GM12865 (cell line): ENCODE measurements at regions not wholly inside any gene's neighbourhood (a gene's known extent, or its start where the extent isn't known, plus 50 kb on each side); places are given as distances from the start of the nearest gene placed in this dataset.
"Not testable (repeated sequence)": the region's sequence is repeated elsewhere in the genome, so short reads cannot be mapped to it uniquely, and the experiment has no call there.

ENCODE experiments used
- DNase-seq: peaks from one replicate; pipeline ENCODE4 v3.0.0; 2010; ENCODE audit warnings: low read depth
- H3K4me3 ChIP-seq: 2 replicates; pipeline ENCODE4 v1.5.1; 2011; ENCODE audit warnings: mild to moderate bottlenecking, low read depth, low read length, control low read depth
- CTCF ChIP-seq: IDR thresholded peaks from 2 replicates; pipeline ENCODE4 v1.5.1; 2011; ENCODE audit warnings: low read length, control low read depth, low read depth, inconsistent platforms; ENCODE audit not compliant: insufficient read depth; ENCODE audit errors: missing control alignments

- no peak overlapping the region for H3K4me3 ChIP-seq
- DNase-seq, result no peak
- TF ChIP-seq CTCF, result no peak
Observed at GRCh38 chr2:21194147-21194546, 70.4 kb downstream of the TDRD15 start.

GRCh38 chr2:21194858-21195271 is 71.1 kb downstream of the TDRD15 start:
- TF ChIP-seq CTCF, result no peak
- no peak overlapping the region for H3K4me3 ChIP-seq
- no peak for DNase-seq

- DNase-seq, result no peak
- H3K4me3 ChIP-seq, result no peak overlapping the region
- TF ChIP-seq CTCF, result no peak
Observed at GRCh38 chr2:21195326-21195725, 71.6 kb downstream of the TDRD15 start.

- TF ChIP-seq CTCF, result no peak
- H3K4me3 ChIP-seq, result no peak overlapping the region
- DNase-seq, result no peak
Observed at GRCh38 chr2:21198637-21199036, 74.9 kb downstream of the TDRD15 start.

- no peak for DNase-seq
- no peak for TF ChIP-seq CTCF
- H3K4me3 ChIP-seq, result no peak overlapping the region
Observed at GRCh38 chr2:21203976-21204375, 80.2 kb downstream of the TDRD15 start.

- not testable (repeated sequence) for H3K4me3 ChIP-seq, DNase-seq
Observed at GRCh38 chr2:21214085-21214484, 90.3 kb downstream of the TDRD15 start.

GRCh38 chr2:21217442-21217841 is 93.7 kb downstream of the TDRD15 start:
- no peak overlapping the region for H3K4me3 ChIP-seq
- DNase-seq, result no peak
- TF ChIP-seq CTCF, result no peak
